H1 (cell line): ENCODE measurements at regions not wholly inside any gene's neighbourhood (a gene's known extent, or its start where the extent isn't known, plus 50 kb on each side); places are given as distances from the start of the nearest gene placed in this dataset.

Source experiments
- CTCF ChIA-PET: fragments of 300-600 bp; sonication (Branson Sonifier 250); formaldehyde crosslinking; loops from one replicate; lab custom pipeline; 2021; ENCODE audit not compliant: partially characterized antibody; lab: Charles Lee
- POLR2A ChIA-PET: fragments of 300-600 bp; sonication (Branson Sonifier 250); formaldehyde crosslinking; loops from one replicate; lab custom pipeline; 2021; ENCODE audit warnings: inconsistent platforms; ENCODE audit not compliant: partially characterized antibody; lab: Charles Lee
- DNase-seq, 2 experiments: peaks; one replicate each; pipeline versions ENCODE4 v3.0.0 to v3.0.0-alpha.2; 2010 to 2022; ENCODE audit warnings: low spot score in 2 of 2, low read depth in 1 of 2, mixed read lengths in 1 of 2
- FAIRE-seq: peaks from 2 replicates; lab custom pipeline; 2011; peaks lifted over from hg19 to GRCh38; lab: Jason Lieb, UNC
- H2AFZ ChIP-seq: 2 replicates; pipeline ENCODE4 v1.8.1; 2012; ENCODE audit warnings: low read length, inconsistent platforms
- H2AK5ac ChIP-seq: 2 replicates; pipeline ENCODE4 v1.6.1; 2013; ENCODE audit warnings: low read depth, low read length
- H2BK120ac ChIP-seq: replicated peaks from 2 replicates; pipeline ENCODE3; 2013; ENCODE audit warnings: low read depth, low read length, inconsistent platforms
- H2BK12ac ChIP-seq: 2 replicates; pipeline ENCODE4 v1.6.1; 2013; ENCODE audit warnings: low read depth, low read length
- H2BK15ac ChIP-seq: 2 replicates; pipeline ENCODE4 v1.6.1; 2013; ENCODE audit warnings: low read length
- H2BK20ac ChIP-seq: 2 replicates; pipeline ENCODE4 v1.6.1; 2013; ENCODE audit warnings: low read length
- H2BK5ac ChIP-seq: 2 replicates; pipeline ENCODE4 v1.6.1; 2013; ENCODE audit warnings: low read depth, low read length
- H3K14ac ChIP-seq: 2 replicates; pipeline ENCODE4 v1.6.1; 2013; ENCODE audit warnings: inconsistent platforms; ENCODE audit not compliant: insufficient read length
- H3K18ac ChIP-seq: 2 replicates; pipeline ENCODE4 v1.6.1; 2013; ENCODE audit warnings: low read length; ENCODE audit errors: extremely low read depth
- H3K23ac ChIP-seq: 2 replicates; pipeline ENCODE4 v1.6.1; 2013; ENCODE audit warnings: inconsistent platforms; ENCODE audit not compliant: insufficient read length
- H3K23me2 ChIP-seq: 2 replicates; pipeline ENCODE4 v1.6.1; 2013; ENCODE audit warnings: low read depth, low read length
- H3K27ac ChIP-seq: 2 replicates; pipeline ENCODE4 v1.6.1; 2011; ENCODE audit warnings: low read depth, low read length, inconsistent platforms
- H3K27me3 ChIP-seq, 4 experiments: replicated peaks in 1 of 4; 1 replicate in 1 of 4; 2 replicates in 3 of 4; pipeline versions ENCODE4 v1.6.1 to v1.8.1; 2011 to 2013; ENCODE audit warnings: low read length in 3 of 4, mild to moderate bottlenecking in 3 of 4, inconsistent platforms in 2 of 4, mixed read lengths in 2 of 4, moderate library complexity in 1 of 4; ENCODE audit not compliant: control insufficient read depth in 3 of 4, insufficient read depth in 3 of 4; ENCODE audit errors: extremely low read depth in 1 of 4
- H3K36me3 ChIP-seq, 4 experiments: 2 replicates each; pipeline versions ENCODE4 v1.6.1 to v1.8.1; 2011 to 2013; ENCODE audit warnings: mild to moderate bottlenecking in 4 of 4, low read length in 3 of 4, moderate library complexity in 2 of 4, control low read depth in 1 of 4, inconsistent platforms in 1 of 4; ENCODE audit not compliant: insufficient read depth in 4 of 4, control insufficient read depth in 2 of 4
- H3K4ac ChIP-seq: replicated peaks from 2 replicates; pipeline ENCODE3; 2013; ENCODE audit warnings: low read length, low read depth, mixed read lengths, inconsistent platforms; ENCODE audit not compliant: insufficient read length
- H3K4me1 ChIP-seq, 4 experiments: replicated peaks in 1 of 4; 1 replicate in 1 of 4; 2 replicates in 3 of 4; pipeline versions ENCODE4 v1.6.1 to v1.8.1; 2011 to 2013; ENCODE audit warnings: low read length in 3 of 4, inconsistent platforms in 2 of 4, mixed read lengths in 1 of 4; ENCODE audit not compliant: insufficient read depth in 4 of 4, control insufficient read depth in 3 of 4
- H3K4me2 ChIP-seq, 2 experiments: 2 replicates each; pipeline versions ENCODE4 v1.6.1 to v1.8.1; 2011 to 2013; ENCODE audit warnings: low read depth in 2 of 2, low read length in 2 of 2, control low read depth in 1 of 2, inconsistent platforms in 1 of 2, mild to moderate bottlenecking in 1 of 2; ENCODE audit not compliant: insufficient read depth in 1 of 2
- H3K4me3 ChIP-seq, 4 experiments: fragments of 200-600, 300-600 bp in 1 of 4; sonication (generic), shearing (Covaris generic), sonication (Bioruptor Twin) in 1 of 4; 2 replicates each; pipeline versions ENCODE4 v1.5.1 to v1.8.1; 2011 to 2016; ENCODE audit warnings: low read length in 4 of 4, low read depth in 3 of 4, control low read depth in 2 of 4, inconsistent platforms in 2 of 4, mild to moderate bottlenecking in 2 of 4, mixed read lengths in 1 of 4, moderate library complexity in 1 of 4; ENCODE audit not compliant: insufficient read depth in 2 of 4; ENCODE audit errors: extremely low read depth in 1 of 4
- H3K56ac ChIP-seq: replicated peaks from 2 replicates; pipeline ENCODE3; 2013; ENCODE audit warnings: low read depth, mild to moderate bottlenecking, mixed read lengths, low read length, inconsistent platforms; ENCODE audit not compliant: insufficient read length
- H3K79me1 ChIP-seq: 2 replicates; pipeline ENCODE4 v1.6.1; 2013; ENCODE audit warnings: low read depth, low read length, control low read depth
- H3K79me2 ChIP-seq, 2 experiments: 2 replicates each; pipeline versions ENCODE4 v1.6.1 to v1.8.1; 2012 to 2013; ENCODE audit warnings: low read length in 2 of 2, mild to moderate bottlenecking in 2 of 2, inconsistent platforms in 1 of 2; ENCODE audit not compliant: insufficient read depth in 2 of 2, control insufficient read depth in 1 of 2
- H3K9ac ChIP-seq, 4 experiments: replicated peaks in 1 of 4; 1 replicate in 1 of 4; 2 replicates in 3 of 4; pipeline versions ENCODE4 v1.6.1 to v1.8.1; 2011 to 2013; ENCODE audit warnings: low read depth in 3 of 4, low read length in 3 of 4, control low read depth in 2 of 4, mild to moderate bottlenecking in 2 of 4, moderate library complexity in 2 of 4, inconsistent platforms in 1 of 4; ENCODE audit errors: extremely low read depth in 1 of 4
- H3K9me3 ChIP-seq, 2 experiments: 2 replicates each; pipeline versions ENCODE4 v1.6.1 to v1.8.1; 2012 to 2013; ENCODE audit warnings: mild to moderate bottlenecking in 2 of 2, moderate library complexity in 2 of 2, control low read depth in 1 of 2, inconsistent platforms in 1 of 2, low read depth in 1 of 2, low read length in 1 of 2, mixed read lengths in 1 of 2; ENCODE audit not compliant: insufficient read depth in 2 of 2
- H4K20me1 ChIP-seq, 2 experiments: replicated peaks in 1 of 2; 2 replicates each; pipeline versions ENCODE3 to v1.8.1; 2011 to 2013; ENCODE audit warnings: inconsistent platforms in 2 of 2, low read length in 2 of 2, mild to moderate bottlenecking in 1 of 2; ENCODE audit not compliant: insufficient read depth in 2 of 2, control insufficient read depth in 1 of 2
- H4K5ac ChIP-seq: 2 replicates; pipeline ENCODE4 v1.6.1; 2013; ENCODE audit warnings: low read length, low read depth, mixed read lengths, inconsistent platforms; ENCODE audit not compliant: insufficient read length
- H4K8ac ChIP-seq: 2 replicates; pipeline ENCODE4 v1.8.0; 2013; ENCODE audit warnings: mild to moderate bottlenecking, moderate library complexity, low read length, inconsistent platforms; ENCODE audit not compliant: insufficient read depth; ENCODE audit errors: extremely low read depth
- H4K91ac ChIP-seq: replicated peaks from 2 replicates; pipeline ENCODE3; 2013; ENCODE audit warnings: low read length, mixed read lengths, inconsistent platforms; ENCODE audit not compliant: insufficient read length
- CEBPB ChIP-seq: IDR thresholded peaks from 2 replicates; pipeline ENCODE4 v1.6.1; 2012; ENCODE audit warnings: low read depth, low read length
- FOSL1 ChIP-seq: IDR thresholded peaks from 2 replicates; pipeline ENCODE4 v1.6.1; 2011; ENCODE audit warnings: mild to moderate bottlenecking, low read depth, low read length, moderate library complexity; ENCODE audit not compliant: insufficient read depth
- HDAC6 ChIP-seq: IDR thresholded peaks from one replicate; pipeline ENCODE4 v1.7.1; 2012; ENCODE audit warnings: low read depth, mild to moderate bottlenecking, inconsistent platforms, low read length, moderate library complexity
- JUND ChIP-seq: IDR thresholded peaks from 2 replicates; pipeline ENCODE4 v1.6.1; 2011; ENCODE audit warnings: mild to moderate bottlenecking, improper control_type of control experiment, low read length
- RAD21 ChIP-seq, 2 experiments: IDR thresholded peaks in 1 of 2; conservative IDR thresholded peaks in 1 of 2; 2 replicates each; pipeline ENCODE4 v1.6.1; 2011; ENCODE audit warnings: low read depth in 2 of 2, low read length in 2 of 2, improper control_type of control experiment in 1 of 2, inconsistent platforms in 1 of 2, mild to moderate bottlenecking in 1 of 2, moderate library complexity in 1 of 2
- RNF2 ChIP-seq: fragments of 200-900, 300-1000 bp; sonication (generic); IDR thresholded peaks from 2 replicates; pipeline ENCODE4 v1.7.1; 2016; ENCODE audit warnings: borderline replicate concordance, low read depth, mild to moderate bottlenecking, antibody characterized with exemption, low read length; ENCODE audit not compliant: poor library complexity, severe bottlenecking; ENCODE audit errors: missing control alignments
- RXRA ChIP-seq: IDR thresholded peaks from 2 replicates; pipeline ENCODE4 v1.6.1; 2011; ENCODE audit warnings: low read depth, mild to moderate bottlenecking, low read length, moderate library complexity; ENCODE audit not compliant: insufficient read depth
- SAP30 ChIP-seq: fragments of 300-600 bp; sonication (generic); IDR thresholded peaks from 2 replicates; pipeline ENCODE4 v1.7.1; 2012; ENCODE audit warnings: low read length, moderate library complexity, mild to moderate bottlenecking, inconsistent platforms; ENCODE audit not compliant: insufficient read depth, insufficient replicate concordance
- SIN3A ChIP-seq, 2 experiments: IDR thresholded peaks in 1 of 2; conservative IDR thresholded peaks in 1 of 2; 2 replicates each; pipeline ENCODE4 v1.6.1; 2011 to 2012; ENCODE audit warnings: low read length in 2 of 2, improper control_type of control experiment in 1 of 2, low read depth in 1 of 2, mild to moderate bottlenecking in 1 of 2
- SUZ12 ChIP-seq: fragments of 200-600 bp; sonication (generic); IDR thresholded peaks from 2 replicates; pipeline ENCODE4 v1.6.1; 2012; ENCODE audit warnings: mild to moderate bottlenecking, inconsistent platforms, low read length, moderate library complexity, mixed read lengths
- TCF12 ChIP-seq: IDR thresholded peaks from 2 replicates; pipeline ENCODE4 v1.6.1; 2011; ENCODE audit warnings: low read depth, mild to moderate bottlenecking, low read length
- TEAD4 ChIP-seq: IDR thresholded peaks from 2 replicates; pipeline ENCODE4 v1.6.1; 2012; ENCODE audit warnings: low read depth, low read length, inconsistent platforms, mixed read lengths
- WGBS, 2 experiments: shearing (Covaris generic) in 1 of 2; methylation state at CpG; one replicate each; pipeline versions ENCODE4 v1.1.6 to v1.1.7; 2013 to 2015; ENCODE audit warnings: low lambda C conversion rate in 2 of 2, mixed read lengths in 2 of 2, inconsistent platforms in 1 of 2, low coverage in 1 of 2, missing lambda C conversion rate in 1 of 2; ENCODE audit not compliant: insufficient replicate concordance in 2 of 2, insufficient coverage in 1 of 2, insufficient read length in 1 of 2; ENCODE audit errors: extremely low coverage in 1 of 2, missing lambda C conversion rate in 1 of 2; 5-methylcytosine and 5-hydroxymethylcytosine counted together

GRCh38 chr5:159817262-159818029 lies 98.8 kb upstream of the ADRA1B start:
- Histone ChIP-seq H3K23ac (no peak overlapping the region), H3K36me3 (no peaks in the 10 kb centered on the region), H3K79me1 (no peaks in the 10 kb centered on the region), H2BK5ac (no peak overlapping the region), H4K20me1 (no peaks in the 10 kb centered on the region), H2BK120ac (no peak overlapping the region), H3K4me3 (no peak overlapping the region), H2AFZ (no peak overlapping the region), H3K27ac (no peak overlapping the region), H3K18ac (no peak overlapping the region), H2AK5ac (no peak overlapping the region), H4K5ac (no peak overlapping the region), H4K8ac (no peak overlapping the region), H3K23me2 (no peaks in the 10 kb centered on the region), H3K56ac (no peak overlapping the region), H3K79me2 (no peaks in the 10 kb centered on the region), H2BK12ac (no peak overlapping the region), H3K4me1 (peaks cover 0 to 11% (median 0%) of the 10 kb centered on the region in 4 experiments; a peak in 2 of 7 replicates), H3K9ac (no peak overlapping the region), H4K91ac (no peak overlapping the region), H3K27me3 (no peaks in the 10 kb centered on the region), H2BK15ac (no peak overlapping the region), H3K9me3 (no peaks in the 10 kb centered on the region), H2BK20ac (no peak overlapping the region), H3K4ac (no peak overlapping the region), H3K14ac (no peak overlapping the region), H3K4me2 (no peak overlapping the region)
- ChIA-PET CTCF (interaction anchor here (0.6 to 1.1 kb wide), 5 partner anchors 9 to 661 kb away, joined by 3 read pairs; no protein-coding TSS in a partner anchor), POLR2A (no interaction called here)
- no peak for DNase-seq
- 89% methylated on average over 5 of the region's 5 CpGs; no CpG with 5 or more reads in 1 of the 2 experiments for WGBS, 2 experiments
- no peak for FAIRE-seq
- no peak for TF ChIP-seq RAD21 (IDR thresholded peaks at IDR 0.05 in 1 of 2, conservative IDR thresholded peaks at IDR 0.05 in 1 of 2; ENCODE audit: low read depth in 2 of 2, low read length in 2 of 2)
- no peak for TF ChIP-seq RXRA
- TF ChIP-seq SIN3A (conservative IDR thresholded peaks at IDR 0.05 in 1 of 2, IDR thresholded peaks at IDR 0.05 in 1 of 2; ENCODE audit: low read depth in 1 of 2, low read length in 2 of 2) = no peak
- TF ChIP-seq SAP30 = no peak
- no peak for TF ChIP-seq FOSL1
- no peak for TF ChIP-seq TCF12
- TF ChIP-seq CEBPB = no peak
- no peak for TF ChIP-seq RNF2
- no peak for TF ChIP-seq SUZ12
- no peak for TF ChIP-seq TEAD4
- TF ChIP-seq JUND = no peak
- no peak for TF ChIP-seq HDAC6
